SU-DHL-6 (cell line): ENCODE measurements at regions not wholly inside any gene's neighbourhood (a gene's known extent, or its start where the extent isn't known, plus 50 kb on each side); places are given as distances from the start of the nearest gene placed in this dataset.

Source experiments
- CTCF ChIP-seq: fragments of 200-600 bp; sonication (generic); IDR thresholded peaks from one replicate; pipeline ENCODE4 v1.5.1; 2017; ENCODE audit warnings: antibody characterized with exemption, mild to moderate bottlenecking, low read length, moderate library complexity; ENCODE audit not compliant: insufficient read depth, poor library complexity, severe bottlenecking
- EZH2phosphoT487 ChIP-seq: fragments of 200-600 bp; sonication (generic), shearing (Covaris generic); conservative IDR thresholded peaks from 2 replicates; pipeline ENCODE4 v1.6.1; 2018; ENCODE audit warnings: mild to moderate bottlenecking, antibody characterized with exemption, low read length, moderate library complexity, mixed read lengths

GRCh38 chr7:15836041-15836440, 149.6 kb upstream of the MEOX2 start:
- TF ChIP-seq CTCF (no peak), EZH2phosphoT487 (no peak)
